Astrocyte of the cerebellum (primary cell): ENCODE measurements at regions not wholly inside any gene's neighbourhood (a gene's known extent, or its start where the extent isn't known, plus 50 kb on each side); places are given as distances from the start of the nearest gene placed in this dataset.

ENCODE experiments used
- DNase-seq: peaks from one replicate; pipeline ENCODE4 v3.0.0-alpha.2; 2011; ENCODE audit warnings: low read depth
- H3K4me3 ChIP-seq: 2 replicates; pipeline ENCODE4 v1.5.1; 2011; ENCODE audit warnings: mild to moderate bottlenecking, low read depth, low read length, moderate library complexity
- in situ Hi-C: cut with HindIII; loops from 2 replicates; pipeline ENCODE4 v1.10.0; 2017; ENCODE audit warnings: low sequenced_read_pairs
- TF ChIP-seq, protein P1 (sequence below): IDR thresholded peaks from 2 replicates; pipeline ENCODE4 v1.5.1; 2012; ENCODE audit warnings: low read length, low read depth, moderate library complexity, mild to moderate bottlenecking; ENCODE audit errors: missing control alignments

DNA sequence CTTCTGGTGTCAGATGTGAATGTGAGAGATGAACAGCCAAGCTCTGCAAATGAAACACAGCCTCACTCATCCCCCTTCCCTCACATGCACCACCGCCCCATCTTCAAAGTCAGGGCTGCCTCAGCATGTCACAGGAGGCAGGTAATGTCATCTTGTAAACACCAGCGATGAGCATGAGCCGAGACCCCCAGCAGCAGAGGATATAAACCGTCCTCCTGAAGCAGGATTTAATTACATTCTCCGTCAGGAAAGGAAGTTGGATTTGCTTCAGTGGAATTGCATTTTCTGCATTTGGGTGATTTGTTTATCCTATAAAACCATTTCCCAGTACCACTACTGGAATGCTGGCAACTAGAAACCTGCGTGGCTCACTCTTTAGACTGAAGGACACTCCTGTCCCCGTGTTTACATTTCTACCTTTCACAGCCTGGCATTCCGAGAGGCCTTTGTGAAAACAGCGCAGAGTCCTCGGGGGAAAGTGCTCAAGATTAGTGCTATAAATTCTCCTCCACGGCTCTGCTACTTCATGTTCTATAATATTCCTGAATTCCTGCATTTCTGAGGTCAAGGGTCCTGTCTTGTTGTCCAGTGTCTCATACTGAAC lies 619.2 kb downstream of the IRS1 start:
- no peak overlapping the region for H3K4me3 ChIP-seq
- TF ChIP-seq, protein P1, sequence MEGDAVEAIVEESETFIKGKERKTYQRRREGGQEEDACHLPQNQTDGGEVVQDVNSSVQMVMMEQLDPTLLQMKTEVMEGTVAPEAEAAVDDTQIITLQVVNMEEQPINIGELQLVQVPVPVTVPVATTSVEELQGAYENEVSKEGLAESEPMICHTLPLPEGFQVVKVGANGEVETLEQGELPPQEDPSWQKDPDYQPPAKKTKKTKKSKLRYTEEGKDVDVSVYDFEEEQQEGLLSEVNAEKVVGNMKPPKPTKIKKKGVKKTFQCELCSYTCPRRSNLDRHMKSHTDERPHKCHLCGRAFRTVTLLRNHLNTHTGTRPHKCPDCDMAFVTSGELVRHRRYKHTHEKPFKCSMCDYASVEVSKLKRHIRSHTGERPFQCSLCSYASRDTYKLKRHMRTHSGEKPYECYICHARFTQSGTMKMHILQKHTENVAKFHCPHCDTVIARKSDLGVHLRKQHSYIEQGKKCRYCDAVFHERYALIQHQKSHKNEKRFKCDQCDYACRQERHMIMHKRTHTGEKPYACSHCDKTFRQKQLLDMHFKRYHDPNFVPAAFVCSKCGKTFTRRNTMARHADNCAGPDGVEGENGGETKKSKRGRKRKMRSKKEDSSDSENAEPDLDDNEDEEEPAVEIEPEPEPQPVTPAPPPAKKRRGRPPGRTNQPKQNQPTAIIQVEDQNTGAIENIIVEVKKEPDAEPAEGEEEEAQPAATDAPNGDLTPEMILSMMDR, result no peak
- in situ Hi-C loops, result no loop called here
- no peak for DNase-seq

DNA sequence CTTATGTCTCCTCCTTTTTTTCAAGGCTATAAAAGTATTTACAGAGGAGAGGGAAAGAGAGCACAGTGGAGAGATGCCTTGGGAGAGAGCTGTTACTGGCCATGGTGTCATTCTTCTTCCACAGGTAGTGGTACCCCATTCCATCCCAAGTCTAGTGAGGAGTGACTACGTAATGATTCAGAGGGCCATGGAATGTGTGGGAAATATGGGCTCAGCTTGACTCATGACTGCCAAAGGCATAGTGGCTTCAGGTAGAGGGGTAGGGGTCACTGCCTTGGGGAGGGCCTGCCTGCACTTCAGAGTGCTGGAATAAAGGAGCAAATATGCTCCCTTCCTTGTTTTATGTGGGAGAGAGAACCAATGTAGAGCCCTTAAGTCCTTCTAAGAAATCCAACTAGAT lies 620.6 kb downstream of the IRS1 start:
- no peak overlapping the region for H3K4me3 ChIP-seq
- TF ChIP-seq, protein P1, result no peak
- in situ Hi-C loops, result no loop called here
- DNase-seq, result no peak

DNA sequence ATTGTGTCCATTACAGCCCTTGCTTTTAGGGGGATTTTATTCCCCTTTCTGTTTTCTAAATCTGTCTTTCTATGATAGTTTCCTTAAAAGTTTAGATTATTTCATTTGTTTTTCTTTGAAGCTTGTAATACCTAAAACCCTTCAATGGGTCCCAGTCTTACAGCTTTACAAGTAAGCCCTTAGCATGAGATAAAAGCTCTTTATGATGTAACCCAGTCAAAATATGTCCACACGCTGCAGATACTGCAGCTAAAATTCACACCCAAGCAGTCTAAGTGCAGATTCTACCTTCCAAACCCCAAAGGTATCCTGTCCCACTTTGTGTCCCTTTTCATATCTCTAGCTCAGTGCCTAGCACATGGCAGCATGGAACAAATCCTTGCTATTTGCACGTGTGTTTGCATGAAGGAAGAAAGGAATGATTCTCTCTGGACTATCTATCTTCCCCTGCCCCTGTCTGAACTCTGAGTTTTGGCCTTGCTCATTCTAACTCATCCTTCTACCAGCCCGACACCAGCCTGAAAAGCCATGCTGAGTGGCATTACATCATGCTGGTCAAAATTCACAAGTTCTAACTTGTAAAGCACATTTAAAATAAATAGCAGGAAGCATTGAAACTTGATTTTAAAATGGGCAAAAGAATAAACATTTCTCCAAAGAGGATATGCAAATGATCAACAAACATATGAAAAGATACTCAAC lies 623.2 kb downstream of the IRS1 start:
- no peak overlapping the region for H3K4me3 ChIP-seq
- DNase-seq, result no peak
- in situ Hi-C loops, result no loop called here
- TF ChIP-seq, protein P1, result no peak

DNA sequence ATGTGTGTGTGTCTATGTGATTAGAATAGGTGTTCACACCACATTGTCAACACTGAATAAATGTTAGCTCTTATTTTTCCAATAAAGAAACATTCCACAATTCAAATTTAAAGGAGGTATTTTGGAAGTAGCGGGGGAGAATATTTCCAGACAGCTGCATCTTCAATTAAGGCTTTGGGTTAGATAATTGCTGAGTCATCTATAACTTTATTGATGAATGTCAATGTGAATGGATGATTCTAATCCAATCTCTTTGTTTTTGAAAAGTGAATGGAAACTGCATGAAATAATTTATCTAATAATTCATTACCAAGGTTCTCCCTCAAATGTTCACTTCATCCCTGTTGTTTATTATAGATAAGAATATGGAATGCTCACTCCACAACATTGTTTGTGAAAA lies 625.2 kb downstream of the IRS1 start:
- in situ Hi-C loops, result no loop called here
- DNase-seq, result no peak
- no peak overlapping the region for H3K4me3 ChIP-seq
- TF ChIP-seq, protein P1, result no peak

DNA sequence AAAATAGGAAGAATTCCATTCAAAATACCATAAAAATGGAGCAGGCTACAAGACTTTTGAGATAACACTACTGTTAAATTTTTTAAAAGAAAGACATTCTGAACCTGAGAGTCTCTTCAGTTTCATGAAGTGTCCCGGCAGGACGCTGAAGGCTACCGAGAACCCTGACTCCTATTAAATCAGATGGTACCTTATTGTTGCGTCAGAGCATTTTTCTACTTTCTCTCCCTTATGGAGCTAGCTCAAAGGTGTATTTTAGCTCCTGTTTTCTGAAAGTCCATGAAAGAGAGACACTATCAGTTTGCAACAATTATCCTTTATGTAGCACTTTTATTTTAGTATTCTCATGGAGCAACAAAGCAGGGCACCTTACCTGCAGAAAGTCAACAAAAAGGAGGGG lies 626.7 kb downstream of the IRS1 start:
- in situ Hi-C loops, result no loop called here
- no peak overlapping the region for H3K4me3 ChIP-seq
- DNase-seq, result no peak

DNA sequence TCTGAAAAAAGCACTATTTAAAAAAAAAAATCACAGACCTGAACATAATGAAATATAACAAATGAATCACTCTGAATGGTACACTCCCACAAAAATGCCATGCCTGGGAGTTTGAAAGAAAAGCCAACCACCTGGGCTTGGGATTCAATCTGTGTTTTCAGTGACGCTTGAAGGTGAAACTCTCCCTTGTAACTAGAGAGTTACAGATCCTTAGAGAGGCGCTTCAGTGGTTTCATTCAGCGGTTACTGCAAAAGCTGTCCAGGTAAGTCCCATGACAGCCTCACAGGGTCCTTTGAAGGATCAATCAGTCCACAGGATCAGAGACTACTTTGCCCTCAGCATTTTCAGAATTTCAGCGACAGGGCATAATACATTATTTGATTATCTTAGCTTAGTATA lies 627.3 kb downstream of the IRS1 start:
- no peak overlapping the region for H3K4me3 ChIP-seq
- DNase-seq, result no peak
- TF ChIP-seq, protein P1, result no peak
- in situ Hi-C loops, result no loop called here

More for the DNA sequence above, 626.7 kb downstream of the IRS1 start:
- TF ChIP-seq, protein P1, result no peak
